ENCODE measurements at regions not wholly inside any gene's neighbourhood (a gene's known extent, or its start where the extent isn't known, plus 50 kb on each side); places are given as distances from the start of the nearest gene placed in this dataset.

- Histone ChIP-seq H3K23ac (ENCODE audit: low read depth, low read length) (no peak overlapping the region), H3K27ac (ENCODE audit: insufficient read depth, low read length) (no peak overlapping the region), H4K5ac (ENCODE audit: low read depth, low read length) (no peak overlapping the region), H4K8ac (ENCODE audit: low read depth in 2 of 2, low read length in 2 of 2) (no peak overlapping the region), H3K27me3 (ENCODE audit: control insufficient read depth, insufficient read depth, low read length) (no peaks in the 10 kb centered on the region), H3K79me1 (ENCODE audit: low read depth in 1 of 2, low read length in 2 of 2) (no peaks in the 10 kb centered on the region), H3K4me1 (ENCODE audit: control insufficient read depth, insufficient read depth, low read length) (no peaks in the 10 kb centered on the region), H3K4me3 (ENCODE audit: insufficient read depth, low read depth, low read length) (no peak overlapping the region), H2AK5ac (ENCODE audit: low read depth, low read length) (no peak overlapping the region), H3K56ac (ENCODE audit: extremely low read depth, insufficient read depth, low read length) (no peak overlapping the region), H3K9me3 (ENCODE audit: control insufficient read depth, insufficient read depth, low read length) (peaks cover 15% of the 10 kb centered on the region), H2BK20ac (ENCODE audit: low read depth, low read length) (no peak overlapping the region), H4K91ac (ENCODE audit: insufficient read depth, low read depth, low read length) (no peak overlapping the region), H2BK5ac (ENCODE audit: low read depth, low read length, poor library complexity, severe bottlenecking) (no peak overlapping the region), H2BK120ac (ENCODE audit: low read depth, low read length) (no peak overlapping the region), H3K14ac (replicated peaks; ENCODE audit: low read depth, low read length) (no peak overlapping the region), H3K4me2 (ENCODE audit: low read depth, low read length) (no peak overlapping the region), H2AFZ (replicated peaks; ENCODE audit: low read length, poor library complexity) (no peak overlapping the region), H3K18ac (ENCODE audit: low read depth, low read length) (no peak overlapping the region), H3K9ac (ENCODE audit: low read depth, low read length) (no peak overlapping the region), H2AK9ac (replicated peaks; ENCODE audit: low read depth, low read length, poor library complexity) (no peak overlapping the region), H4K20me1 (ENCODE audit: insufficient read depth, low read length) (no peaks in the 10 kb centered on the region), H3K4ac (ENCODE audit: low read depth, low read length) (no peak overlapping the region), H2BK15ac (ENCODE audit: low read depth, low read length) (no peak overlapping the region), H3K36me3 (ENCODE audit: control insufficient read depth, insufficient read depth, low read length) (no peaks in the 10 kb centered on the region), H3K9me1 (ENCODE audit: insufficient read depth, low read length) (no peaks in the 10 kb centered on the region)
- WGBS, 2 experiments (ENCODE audit: extremely low coverage in 2 of 2, insufficient read length in 1 of 2) = no CpG with 5 or more reads among the region's 2 CpGs
- in situ Hi-C loops (cut with MboI; ENCODE audit: low sequenced_read_pairs) = no loop called here
- dilution Hi-C loops (cut with HindIII; ENCODE audit: low sequenced_read_pairs, unreplicated experiment) = no loop called here
- DNase-seq (no peak), ATAC-seq (ENCODE audit: low read depth) (no peak)
- intact Hi-C loops (cut with micrococcal nuclease) = no loop called here
- TF ChIP-seq MAFK (IDR thresholded peaks at IDR 0.05; ENCODE audit: low read depth, low read length) (no peak), RCOR1 (IDR thresholded peaks at IDR 0.05; ENCODE audit: insufficient replicate concordance, low read length) (no peak), CHD1 (IDR thresholded peaks at IDR 0.05; ENCODE audit: low read depth, low read length) (no peak), POLR2A (IDR thresholded peaks at IDR 0.05; ENCODE audit: low read depth, low read length) (no peak), MAZ (IDR thresholded peaks at IDR 0.05; ENCODE audit: borderline replicate concordance, low read depth, low read length) (no peak), FOS (IDR thresholded peaks at IDR 0.05; ENCODE audit: low read depth, low read length) (no peak), NFE2L2 (IDR thresholded peaks at IDR 0.05; ENCODE audit: low read depth, low read length) (no peak), USF2 (IDR thresholded peaks at IDR 0.05; ENCODE audit: low read depth, low read length) (no peak), CEBPB (IDR thresholded peaks at IDR 0.05; ENCODE audit: low read depth, low read length) (no peak), ELK1 (IDR thresholded peaks at IDR 0.05; ENCODE audit: borderline replicate concordance, low read depth, low read length) (no peak), RAD21 (IDR thresholded peaks at IDR 0.05; ENCODE audit: low read length) (no peak)
- ChIA-PET CTCF (no interaction called here), POLR2A (ENCODE audit: unreplicated experiment) (no interaction called here)
- no TSS peak for BruUV-seq (replicated peaks)
Measured at GRCh38 chr5:7181841-7182240, 214.1 kb upstream of the ADCY2 start.

All from IMR-90 (cell line).